Neural cell (in vitro differentiated cells): ENCODE measurements at regions not wholly inside any gene's neighbourhood (a gene's known extent, or its start where the extent isn't known, plus 50 kb on each side); places are given as distances from the start of the nearest gene placed in this dataset.

Experiments
- H2AFZ ChIP-seq: fragments of 200-600, 300-800 bp; sonication (generic), shearing (Covaris generic); 2 replicates; pipeline ENCODE4 v1.6.0; 2014; ENCODE audit warnings: low read depth, mild to moderate bottlenecking, antibody characterized with exemption, low read length, moderate library complexity
- H3F3A ChIP-seq: fragments of 200-600 bp; shearing (Covaris generic); 2 replicates; pipeline ENCODE4 v1.6.1; 2016; ENCODE audit warnings: mild to moderate bottlenecking, moderate library complexity, mixed read lengths, antibody characterized with exemption, low read length; ENCODE audit not compliant: insufficient read depth, poor library complexity, severe bottlenecking
- H3K27ac ChIP-seq: fragments of 200-600, 300-800 bp; sonication (generic), shearing (Covaris generic); 2 replicates; pipeline ENCODE4 v1.5.1; 2014; ENCODE audit warnings: mild to moderate bottlenecking, low read length, moderate library complexity
- H3K27me3 ChIP-seq: fragments of 300-800, 200-600 bp; sonication (generic), shearing (Covaris generic); 2 replicates; pipeline ENCODE4 v1.6.0; 2014; ENCODE audit warnings: mild to moderate bottlenecking, low read depth, low read length, moderate library complexity; ENCODE audit not compliant: insufficient read depth
- H3K36me3 ChIP-seq: fragments of 300-800, 200-600 bp; sonication (generic), shearing (Covaris generic); 2 replicates; pipeline ENCODE4 v1.5.1; 2014; ENCODE audit warnings: mild to moderate bottlenecking, antibody characterized with exemption, low read length, moderate library complexity; ENCODE audit not compliant: insufficient read depth
- H3K4me2 ChIP-seq: fragments of 300-800, 200-600 bp; sonication (generic), shearing (Covaris generic); 2 replicates; pipeline ENCODE4 v1.6.0; 2014; ENCODE audit warnings: mild to moderate bottlenecking, low read length
- H3K4me3 ChIP-seq: fragments of 300-800, 200-600 bp; sonication (generic), shearing (Covaris generic); 2 replicates; pipeline ENCODE4 v1.5.1; 2014; ENCODE audit warnings: mild to moderate bottlenecking, low read length, moderate library complexity
- H3K79me2 ChIP-seq: fragments of 200-600 bp; shearing (Covaris generic); replicated peaks from 2 replicates; pipeline ENCODE4 v1.6.0; 2014; ENCODE audit warnings: mild to moderate bottlenecking, low read length, moderate library complexity; ENCODE audit not compliant: insufficient read depth
- H3K9ac ChIP-seq: fragments of 300-800, 200-600 bp; sonication (generic), shearing (Covaris generic); 2 replicates; pipeline ENCODE4 v1.6.1; 2016; ENCODE audit warnings: mild to moderate bottlenecking, low read length, mixed read lengths
- H3K9me2 ChIP-seq: fragments of 200-600 bp; shearing (Covaris generic); 2 replicates; pipeline ENCODE4 v1.6.1; 2016; ENCODE audit warnings: mild to moderate bottlenecking, low read length, mixed read lengths; ENCODE audit not compliant: insufficient read depth
- H3K9me3 ChIP-seq: fragments of 200-600, 300-800 bp; sonication (generic), shearing (Covaris generic); 2 replicates; pipeline ENCODE4 v1.6.1; 2016; ENCODE audit warnings: mild to moderate bottlenecking, mixed run types, low read length, moderate library complexity, mixed read lengths
- H4K20me1 ChIP-seq: fragments of 200-600 bp; shearing (Covaris generic); 2 replicates; pipeline ENCODE4 v1.6.1; 2016; ENCODE audit warnings: mild to moderate bottlenecking, mixed run types; ENCODE audit not compliant: insufficient read depth
- EP300 ChIP-seq: fragments of 450-650 bp; conservative IDR thresholded peaks from 2 replicates; pipeline ENCODE4 v1.6.1; 2014; ENCODE audit warnings: antibody characterized with exemption, mild to moderate bottlenecking, moderate library complexity; ENCODE audit not compliant: poor library complexity, severe bottlenecking
- EZH2 ChIP-seq: fragments of 200-600, 300-800 bp; shearing (Covaris generic), sonication (generic); IDR thresholded peaks from 2 replicates; pipeline ENCODE4 v1.6.1; 2014; ENCODE audit warnings: antibody characterized with exemption, low read length, borderline replicate concordance, mild to moderate bottlenecking; ENCODE audit not compliant: insufficient read depth, poor library complexity, severe bottlenecking
- MXI1 ChIP-seq: fragments of 450-650 bp; conservative IDR thresholded peaks from 2 replicates; pipeline ENCODE4 v1.6.1; 2014; ENCODE audit warnings: antibody characterized with exemption, mild to moderate bottlenecking; ENCODE audit not compliant: poor library complexity, severe bottlenecking
- POLR2AphosphoS5 ChIP-seq: IDR thresholded peaks from 2 replicates; pipeline ENCODE4 v1.6.1; 2012
- RAD21 ChIP-seq: fragments of 450-650 bp; conservative IDR thresholded peaks from 2 replicates; pipeline ENCODE4 v1.6.1; 2014; ENCODE audit warnings: antibody characterized with exemption, mild to moderate bottlenecking, moderate library complexity
- SMC3 ChIP-seq: fragments of 450-650 bp; conservative IDR thresholded peaks from 2 replicates; pipeline ENCODE4 v1.6.1; 2014; ENCODE audit warnings: antibody characterized with exemption, mild to moderate bottlenecking, moderate library complexity; ENCODE audit not compliant: poor library complexity
- TAF1 ChIP-seq: IDR thresholded peaks from 2 replicates; pipeline ENCODE4 v1.6.1; 2012; ENCODE audit warnings: low read depth
- TF ChIP-seq, protein P1 (sequence below): IDR thresholded peaks from 2 replicates; pipeline ENCODE4 v1.6.1; 2012; ENCODE audit warnings: borderline replicate concordance
- TF ChIP-seq, protein P2 (sequence below): fragments of 450-650 bp; IDR thresholded peaks from 2 replicates; pipeline ENCODE4 v1.5.1; 2014; ENCODE audit warnings: antibody characterized with exemption, mild to moderate bottlenecking, moderate library complexity; ENCODE audit not compliant: poor library complexity, severe bottlenecking

DNA sequence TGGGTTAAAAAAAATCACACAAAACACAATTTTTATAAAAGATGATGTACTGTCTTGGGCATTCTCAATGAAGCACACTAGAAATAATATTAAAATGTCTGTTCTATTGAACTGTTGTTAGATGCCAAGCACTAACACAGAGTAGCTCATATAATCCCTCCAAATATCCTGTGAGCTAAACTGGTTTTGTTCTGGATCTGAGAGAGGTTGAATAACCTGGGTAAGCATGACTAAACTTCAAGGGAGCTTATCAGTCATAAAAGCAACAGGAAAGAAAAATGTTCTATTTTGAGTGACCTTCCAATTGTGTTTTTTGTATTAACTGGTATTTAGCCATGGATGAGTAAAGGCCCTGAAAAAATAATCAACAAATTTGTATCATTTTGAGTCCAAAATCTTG lies 175.3 kb downstream of the SMC2 start:
- no peak overlapping the region for H3K4me3 ChIP-seq
- H4K20me1 ChIP-seq, result no peaks in the 10 kb centered on the region
- H3K79me2 ChIP-seq, result no peaks in the 10 kb centered on the region
- no peak overlapping the region for H3K9ac ChIP-seq
- H3K9me3 ChIP-seq, result no peaks in the 10 kb centered on the region
- H2AFZ ChIP-seq, result no peak overlapping the region
- H3K27me3 ChIP-seq, result no peaks in the 10 kb centered on the region
- no peak for TF ChIP-seq TAF1
- TF ChIP-seq EP300, result no peak
- TF ChIP-seq RAD21, result no peak
- TF ChIP-seq POLR2AphosphoS5, result no peak
- TF ChIP-seq MXI1, result no peak
- no peak for TF ChIP-seq EZH2
- TF ChIP-seq SMC3, result no peak
- TF ChIP-seq, protein P1, sequence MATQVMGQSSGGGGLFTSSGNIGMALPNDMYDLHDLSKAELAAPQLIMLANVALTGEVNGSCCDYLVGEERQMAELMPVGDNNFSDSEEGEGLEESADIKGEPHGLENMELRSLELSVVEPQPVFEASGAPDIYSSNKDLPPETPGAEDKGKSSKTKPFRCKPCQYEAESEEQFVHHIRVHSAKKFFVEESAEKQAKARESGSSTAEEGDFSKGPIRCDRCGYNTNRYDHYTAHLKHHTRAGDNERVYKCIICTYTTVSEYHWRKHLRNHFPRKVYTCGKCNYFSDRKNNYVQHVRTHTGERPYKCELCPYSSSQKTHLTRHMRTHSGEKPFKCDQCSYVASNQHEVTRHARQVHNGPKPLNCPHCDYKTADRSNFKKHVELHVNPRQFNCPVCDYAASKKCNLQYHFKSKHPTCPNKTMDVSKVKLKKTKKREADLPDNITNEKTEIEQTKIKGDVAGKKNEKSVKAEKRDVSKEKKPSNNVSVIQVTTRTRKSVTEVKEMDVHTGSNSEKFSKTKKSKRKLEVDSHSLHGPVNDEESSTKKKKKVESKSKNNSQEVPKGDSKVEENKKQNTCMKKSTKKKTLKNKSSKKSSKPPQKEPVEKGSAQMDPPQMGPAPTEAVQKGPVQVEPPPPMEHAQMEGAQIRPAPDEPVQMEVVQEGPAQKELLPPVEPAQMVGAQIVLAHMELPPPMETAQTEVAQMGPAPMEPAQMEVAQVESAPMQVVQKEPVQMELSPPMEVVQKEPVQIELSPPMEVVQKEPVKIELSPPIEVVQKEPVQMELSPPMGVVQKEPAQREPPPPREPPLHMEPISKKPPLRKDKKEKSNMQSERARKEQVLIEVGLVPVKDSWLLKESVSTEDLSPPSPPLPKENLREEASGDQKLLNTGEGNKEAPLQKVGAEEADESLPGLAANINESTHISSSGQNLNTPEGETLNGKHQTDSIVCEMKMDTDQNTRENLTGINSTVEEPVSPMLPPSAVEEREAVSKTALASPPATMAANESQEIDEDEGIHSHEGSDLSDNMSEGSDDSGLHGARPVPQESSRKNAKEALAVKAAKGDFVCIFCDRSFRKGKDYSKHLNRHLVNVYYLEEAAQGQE, result no peak
- TF ChIP-seq, protein P2, sequence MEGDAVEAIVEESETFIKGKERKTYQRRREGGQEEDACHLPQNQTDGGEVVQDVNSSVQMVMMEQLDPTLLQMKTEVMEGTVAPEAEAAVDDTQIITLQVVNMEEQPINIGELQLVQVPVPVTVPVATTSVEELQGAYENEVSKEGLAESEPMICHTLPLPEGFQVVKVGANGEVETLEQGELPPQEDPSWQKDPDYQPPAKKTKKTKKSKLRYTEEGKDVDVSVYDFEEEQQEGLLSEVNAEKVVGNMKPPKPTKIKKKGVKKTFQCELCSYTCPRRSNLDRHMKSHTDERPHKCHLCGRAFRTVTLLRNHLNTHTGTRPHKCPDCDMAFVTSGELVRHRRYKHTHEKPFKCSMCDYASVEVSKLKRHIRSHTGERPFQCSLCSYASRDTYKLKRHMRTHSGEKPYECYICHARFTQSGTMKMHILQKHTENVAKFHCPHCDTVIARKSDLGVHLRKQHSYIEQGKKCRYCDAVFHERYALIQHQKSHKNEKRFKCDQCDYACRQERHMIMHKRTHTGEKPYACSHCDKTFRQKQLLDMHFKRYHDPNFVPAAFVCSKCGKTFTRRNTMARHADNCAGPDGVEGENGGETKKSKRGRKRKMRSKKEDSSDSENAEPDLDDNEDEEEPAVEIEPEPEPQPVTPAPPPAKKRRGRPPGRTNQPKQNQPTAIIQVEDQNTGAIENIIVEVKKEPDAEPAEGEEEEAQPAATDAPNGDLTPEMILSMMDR, result no peak
- H3F3A ChIP-seq, result no peaks in the 10 kb centered on the region
- no peak overlapping the region for H3K27ac ChIP-seq
- H3K9me2 ChIP-seq, result no peaks in the 10 kb centered on the region
- H3K4me2 ChIP-seq, result no peak overlapping the region
- no peaks in the 10 kb centered on the region for H3K36me3 ChIP-seq

DNA sequence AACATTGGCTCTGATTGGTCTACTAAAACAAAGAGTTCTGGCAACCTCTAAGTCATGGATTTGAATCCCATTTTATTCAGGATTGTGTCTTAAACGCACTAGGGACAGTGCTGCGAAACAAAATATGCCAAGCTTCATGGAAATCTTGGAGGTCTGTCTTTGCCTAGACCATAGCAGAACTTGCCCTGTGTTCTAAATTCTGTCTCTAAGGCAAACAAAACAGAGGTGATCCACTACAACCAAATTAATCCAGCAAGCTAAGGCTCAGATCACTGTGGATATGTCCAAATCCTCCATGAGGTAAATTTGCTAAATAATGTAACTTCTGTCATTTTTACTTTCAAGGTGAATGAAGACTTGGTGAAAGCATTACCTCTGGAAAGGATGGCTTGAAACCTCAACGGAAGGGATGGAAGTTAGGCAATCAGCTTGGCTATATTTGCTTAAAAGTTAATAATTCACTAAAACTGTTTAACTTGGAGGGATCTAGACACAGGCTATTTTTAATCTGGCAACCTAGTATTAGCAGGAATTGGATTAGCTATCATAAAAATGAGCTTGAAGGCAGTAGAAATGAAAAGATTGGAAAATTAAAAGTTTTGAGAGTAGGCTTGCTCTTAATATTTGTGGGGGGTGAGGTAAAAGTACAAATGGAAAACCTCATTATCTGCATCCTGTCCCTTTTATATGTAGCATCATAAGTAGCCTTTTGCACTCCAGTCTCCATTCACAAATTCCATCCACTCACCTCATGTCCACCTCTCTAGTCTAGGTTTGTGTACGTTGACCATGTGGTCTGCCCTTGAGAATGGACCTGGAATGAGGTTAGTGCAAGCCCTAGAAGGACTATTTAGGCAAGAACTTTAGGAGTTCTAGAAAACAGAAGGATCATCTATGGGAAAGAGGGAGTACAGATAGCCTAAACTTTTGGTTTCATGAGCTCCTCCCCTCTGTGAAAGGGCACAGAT lies 176.2 kb downstream of the SMC2 start:
- TF ChIP-seq SMC3 (no peak), POLR2AphosphoS5 (no peak), RAD21 (no peak), TAF1 (no peak), MXI1 (no peak), EZH2 (no peak), EP300 (no peak)
- TF ChIP-seq, protein P1, result no peak
- TF ChIP-seq, protein P2, result no peak
- H3K9me2 ChIP-seq, result no peaks in the 10 kb centered on the region
- no peak overlapping the region for H3K27ac ChIP-seq
- no peaks in the 10 kb centered on the region for H3F3A ChIP-seq
- H4K20me1 ChIP-seq, result no peaks in the 10 kb centered on the region
- H3K36me3 ChIP-seq, result no peaks in the 10 kb centered on the region
- H2AFZ ChIP-seq, result no peak overlapping the region
- H3K9me3 ChIP-seq, result no peaks in the 10 kb centered on the region
- H3K79me2 ChIP-seq, result no peaks in the 10 kb centered on the region
- H3K4me2 ChIP-seq, result no peak overlapping the region
- H3K27me3 ChIP-seq, result no peaks in the 10 kb centered on the region
- H3K4me3 ChIP-seq, result no peak overlapping the region
- H3K9ac ChIP-seq, result no peak overlapping the region
